Breast epithelium (tissue), 4 donors: ENCODE measurements at regions not wholly inside any gene's neighbourhood (a gene's known extent, or its start where the extent isn't known, plus 50 kb on each side); places are given as distances from the start of the nearest gene placed in this dataset.
"Not testable (repeated sequence)": the region's sequence is repeated elsewhere in the genome, so short reads cannot be mapped to it uniquely, and the experiment has no call there.

Experiments
- DNase-seq, 2 donors: peaks; one replicate each; pipeline ENCODE4 v3.0.0-alpha.2; 2019; ENCODE audit warnings: low spot score in 2 of 2
- H3K27ac ChIP-seq, 2 donors: fragments of 200-600 bp; sonication (generic) in 1 of 2; one replicate each; pipeline ENCODE4 v1.5.1; 2016 to 2019; ENCODE audit warnings: mild to moderate bottlenecking in 1 of 2
- H3K27me3 ChIP-seq, 2 donors: fragments of 200-600 bp; sonication (generic) in 1 of 2; one replicate each; pipeline versions ENCODE4 v1.5.1 to v1.6.0; 2017 to 2019; ENCODE audit warnings: control low read depth in 1 of 2, mild to moderate bottlenecking in 1 of 2
- H3K36me3 ChIP-seq: fragments of 200-600 bp; one replicate; pipeline ENCODE4 v1.5.1; 2019
- H3K4me1 ChIP-seq, 2 donors: fragments of 200-600 bp; sonication (generic); one replicate each; pipeline ENCODE4 v1.5.1; 2016 to 2019; ENCODE audit warnings: control low read depth in 1 of 2
- H3K4me3 ChIP-seq, 3 donors: fragments of 200-600 bp; sonication (generic); 1 replicate in 2 of 3; 2 replicates in 1 of 3; pipeline ENCODE4 v1.5.1; 2016 to 2019; ENCODE audit warnings: mild to moderate bottlenecking in 3 of 3, moderate library complexity in 2 of 3
- H3K9me3 ChIP-seq, 2 donors: fragments of 200-600 bp; sonication (generic) in 1 of 2; one replicate each; pipeline ENCODE4 v1.5.1; 2016 to 2019; ENCODE audit warnings: control low read depth in 1 of 2
- POLR2A ChIP-seq: fragments of 450-650 bp; IDR thresholded peaks from one replicate; pipeline ENCODE4 v1.6.1; 2016; ENCODE audit warnings: antibody characterized with exemption, mild to moderate bottlenecking, moderate library complexity
- POLR2AphosphoS5 ChIP-seq, 3 donors: sonication (generic); formaldehyde crosslinking; IDR thresholded peaks; one replicate each; pipeline ENCODE4 v1.6.1; 2017; ENCODE audit warnings: antibody characterized with exemption in 3 of 3
- intact Hi-C: fragments of 100-400 bp; cut with DNase I; formaldehyde crosslinking; loops from one replicate; pipeline ENCODE4 v1.15.1; 2023; ENCODE audit warnings: low total_unique reads
- TF ChIP-seq, protein P1 (sequence below), 3 donors: fragments of 450-650 bp; IDR thresholded peaks; one replicate each; pipeline ENCODE4 v1.5.1; 2016 to 2017; ENCODE audit warnings: antibody characterized with exemption in 3 of 3, mild to moderate bottlenecking in 3 of 3, moderate library complexity in 3 of 3

DNA sequence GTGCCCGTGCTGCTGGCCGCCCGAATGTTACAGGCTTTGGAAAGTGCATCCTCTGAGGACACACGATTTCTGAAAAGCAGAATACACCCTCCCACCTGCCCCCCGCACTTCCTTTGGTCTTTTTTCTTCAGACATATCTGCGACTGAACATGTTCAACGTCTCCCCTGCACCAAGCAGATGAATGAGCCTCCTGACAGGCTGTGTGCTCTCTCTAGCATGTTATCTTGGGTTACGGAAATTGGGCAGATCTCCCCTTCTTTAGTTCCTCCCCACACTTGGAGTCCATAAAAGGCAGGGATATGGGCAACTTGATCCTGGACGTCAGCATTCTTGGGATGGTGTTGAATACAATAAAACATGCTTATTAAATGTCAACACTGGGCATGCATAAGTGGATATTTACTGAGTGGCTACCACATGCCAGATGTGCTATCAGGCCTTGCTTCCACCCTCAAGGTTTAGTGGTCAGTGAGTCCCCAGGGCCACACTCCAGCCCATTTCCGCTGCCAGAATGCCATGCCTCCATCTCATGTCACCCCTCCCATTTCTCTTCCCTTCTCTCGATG, 130.4 kb downstream of the TRIM43 start:
- no peaks in the 10 kb centered on the region for H3K27me3 ChIP-seq
- H3K4me1 ChIP-seq: no peaks in the 10 kb centered on the region
- no peaks in the 10 kb centered on the region for H3K36me3 ChIP-seq
- no peaks in the 10 kb centered on the region for H3K9me3 ChIP-seq
- no peak for DNase-seq
- H3K27ac ChIP-seq: no peak overlapping the region
- TF ChIP-seq POLR2AphosphoS5 (IDR thresholded peaks at IDR 0.05) (no peak), POLR2A (no peak)
- TF ChIP-seq, protein P1, sequence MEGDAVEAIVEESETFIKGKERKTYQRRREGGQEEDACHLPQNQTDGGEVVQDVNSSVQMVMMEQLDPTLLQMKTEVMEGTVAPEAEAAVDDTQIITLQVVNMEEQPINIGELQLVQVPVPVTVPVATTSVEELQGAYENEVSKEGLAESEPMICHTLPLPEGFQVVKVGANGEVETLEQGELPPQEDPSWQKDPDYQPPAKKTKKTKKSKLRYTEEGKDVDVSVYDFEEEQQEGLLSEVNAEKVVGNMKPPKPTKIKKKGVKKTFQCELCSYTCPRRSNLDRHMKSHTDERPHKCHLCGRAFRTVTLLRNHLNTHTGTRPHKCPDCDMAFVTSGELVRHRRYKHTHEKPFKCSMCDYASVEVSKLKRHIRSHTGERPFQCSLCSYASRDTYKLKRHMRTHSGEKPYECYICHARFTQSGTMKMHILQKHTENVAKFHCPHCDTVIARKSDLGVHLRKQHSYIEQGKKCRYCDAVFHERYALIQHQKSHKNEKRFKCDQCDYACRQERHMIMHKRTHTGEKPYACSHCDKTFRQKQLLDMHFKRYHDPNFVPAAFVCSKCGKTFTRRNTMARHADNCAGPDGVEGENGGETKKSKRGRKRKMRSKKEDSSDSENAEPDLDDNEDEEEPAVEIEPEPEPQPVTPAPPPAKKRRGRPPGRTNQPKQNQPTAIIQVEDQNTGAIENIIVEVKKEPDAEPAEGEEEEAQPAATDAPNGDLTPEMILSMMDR (IDR thresholded peaks at IDR 0.05): no peak
- no peak overlapping the region for H3K4me3 ChIP-seq
- intact Hi-C loops: no loop called here

DNA sequence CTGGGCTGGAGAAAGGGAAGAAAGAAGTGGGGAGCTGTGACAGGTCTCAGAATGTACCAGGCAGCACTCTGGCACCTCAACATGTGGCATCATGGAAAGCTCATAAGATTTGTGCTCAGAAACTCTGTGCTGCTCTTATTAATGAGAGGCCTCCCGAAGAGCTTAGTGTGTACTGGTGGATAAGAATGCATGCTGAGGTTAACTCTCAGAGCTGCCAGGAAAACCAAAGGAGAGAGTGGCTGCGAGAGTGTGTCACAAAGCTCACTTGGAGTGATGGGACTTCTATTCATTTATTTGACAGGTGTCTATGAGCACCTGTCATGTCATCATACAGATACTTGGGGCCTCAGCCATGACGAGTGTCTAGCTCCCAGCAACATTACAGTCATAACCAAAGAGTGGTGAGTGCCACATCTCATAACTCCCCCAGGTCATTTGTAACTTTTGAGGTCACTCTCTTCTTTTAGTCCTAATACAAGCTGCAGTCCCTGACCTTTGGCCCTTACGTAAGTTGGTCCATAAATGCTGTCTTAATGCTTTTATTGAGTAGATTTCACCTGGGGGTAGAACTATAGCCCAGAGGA, 131.9 kb downstream of the TRIM43 start:
- intact Hi-C loops, H3K27me3 ChIP-seq, H3K9me3 ChIP-seq, H3K4me3 ChIP-seq, H3K36me3 ChIP-seq, H3K4me1 ChIP-seq, H3K27ac ChIP-seq, DNase-seq: not testable (repeated sequence)

DNA sequence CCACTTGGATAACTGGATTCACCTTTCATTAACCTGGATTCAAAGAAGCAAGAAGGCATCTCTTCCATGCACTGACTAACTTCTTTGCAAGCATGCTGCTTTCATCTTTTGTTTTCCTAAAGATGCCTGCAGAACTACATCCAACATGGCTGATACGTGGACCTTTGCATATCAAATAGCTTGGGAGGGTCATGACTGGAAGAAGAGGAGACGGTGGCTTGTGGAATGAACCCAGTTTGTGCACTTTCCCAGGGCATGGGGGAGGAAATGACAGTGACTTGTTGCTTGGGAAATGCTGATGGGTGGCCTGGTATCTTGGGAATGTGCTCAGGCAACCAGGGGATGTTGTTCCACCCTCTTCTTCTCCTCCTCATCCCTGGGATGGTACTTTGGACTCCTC, 133.4 kb downstream of the TRIM43 start:
- H3K36me3 ChIP-seq, H3K9me3 ChIP-seq, H3K27me3 ChIP-seq, H3K4me3 ChIP-seq, DNase-seq, H3K27ac ChIP-seq, H3K4me1 ChIP-seq, intact Hi-C loops: not testable (repeated sequence)

DNA sequence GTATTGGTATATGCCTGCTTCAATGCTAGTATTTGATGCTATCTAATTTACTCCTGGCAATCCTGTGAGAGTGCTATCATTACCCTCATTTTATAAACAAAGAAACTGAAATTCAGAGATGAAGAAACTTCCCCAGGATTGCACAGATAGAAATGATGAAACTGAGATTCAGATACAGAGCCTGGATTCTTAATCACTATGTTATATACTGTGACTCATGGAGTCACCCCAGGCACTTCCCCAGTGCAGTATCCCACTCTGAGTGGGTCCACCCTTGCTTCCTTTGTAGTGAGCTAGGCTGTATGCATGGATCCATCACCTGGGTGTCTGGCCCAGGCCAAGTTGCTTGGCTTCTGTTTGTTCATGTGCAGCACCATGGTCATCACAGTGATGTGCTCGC, 133.9 kb downstream of the TRIM43 start:
- H3K4me1 ChIP-seq, DNase-seq, H3K27ac ChIP-seq, H3K27me3 ChIP-seq, H3K9me3 ChIP-seq, H3K4me3 ChIP-seq, intact Hi-C loops, H3K36me3 ChIP-seq: not testable (repeated sequence)

DNA sequence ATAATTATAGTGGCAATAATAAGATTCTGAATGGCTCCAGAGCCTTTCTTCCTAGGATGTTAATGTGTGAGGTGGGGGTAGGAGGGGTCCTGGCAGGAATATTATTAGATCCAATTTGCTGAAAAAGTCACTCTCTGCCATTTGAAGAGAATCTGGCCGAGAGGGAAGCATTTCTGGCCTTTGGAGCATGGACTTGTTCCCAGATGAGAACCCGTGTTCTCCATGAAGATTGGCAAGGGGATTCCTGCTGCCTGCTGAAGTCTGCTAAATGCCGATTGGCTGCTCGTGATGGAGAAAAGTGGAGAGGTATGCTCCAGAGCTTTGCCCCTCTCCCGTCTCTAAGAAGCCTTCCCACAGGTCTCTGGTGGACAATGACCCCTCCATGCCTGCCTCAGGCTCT, 135.6 kb downstream of the TRIM43 start:
- H3K27ac ChIP-seq, H3K9me3 ChIP-seq, DNase-seq, intact Hi-C loops, H3K36me3 ChIP-seq, H3K4me3 ChIP-seq, H3K4me1 ChIP-seq, H3K27me3 ChIP-seq: not testable (repeated sequence)

DNA sequence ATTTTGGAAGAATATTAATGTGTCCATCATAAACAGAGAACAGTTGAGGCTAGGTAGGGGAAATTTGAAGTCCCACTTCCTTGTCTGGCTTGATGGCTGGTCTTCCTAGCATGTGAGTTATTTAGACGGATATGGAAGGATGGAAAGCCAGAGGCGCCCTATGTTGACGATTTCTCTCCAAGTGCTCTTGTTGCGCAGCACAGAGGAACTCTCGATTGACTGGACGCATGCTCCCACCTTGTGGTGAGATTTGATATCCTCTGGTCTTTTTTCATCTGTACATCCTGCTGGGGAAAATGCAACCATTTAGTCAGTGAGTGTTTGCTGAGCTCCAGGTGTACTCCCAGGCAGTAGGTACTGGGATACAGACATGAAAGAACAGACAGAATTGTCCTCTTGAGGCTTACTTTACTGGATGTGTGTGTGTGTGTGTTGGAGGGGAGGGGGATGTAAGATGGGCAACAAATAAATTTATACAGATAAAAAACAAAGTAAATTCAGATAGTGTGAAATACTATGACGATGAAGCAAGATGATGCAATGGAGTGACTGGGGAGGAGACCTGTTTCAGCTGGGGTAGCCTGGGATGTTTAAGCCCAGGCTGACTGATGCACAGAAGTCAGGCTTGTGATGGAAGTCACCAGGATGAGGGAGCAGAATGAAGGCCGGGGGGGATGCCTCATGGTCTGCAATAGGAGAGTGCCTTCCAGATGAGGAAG, 137.2 kb downstream of the TRIM43 start:
- no peaks in the 10 kb centered on the region for H3K9me3 ChIP-seq
- H3K27ac ChIP-seq: no peak overlapping the region
- H3K4me1 ChIP-seq: no peaks in the 10 kb centered on the region
- intact Hi-C loops: no loop called here
- peak; percentile 65 to 72 for DNase-seq
- H3K27me3 ChIP-seq: no peaks in the 10 kb centered on the region
- no peak overlapping the region for H3K4me3 ChIP-seq
- no peaks in the 10 kb centered on the region for H3K36me3 ChIP-seq
- TF ChIP-seq, protein P1 (IDR thresholded peaks at IDR 0.05): peak; percentile 80 to 91 (median 85)
- TF ChIP-seq POLR2A: no peak
- TF ChIP-seq POLR2AphosphoS5 (IDR thresholded peaks at IDR 0.05): peak in 1 of 3 donors; percentile 40

DNA sequence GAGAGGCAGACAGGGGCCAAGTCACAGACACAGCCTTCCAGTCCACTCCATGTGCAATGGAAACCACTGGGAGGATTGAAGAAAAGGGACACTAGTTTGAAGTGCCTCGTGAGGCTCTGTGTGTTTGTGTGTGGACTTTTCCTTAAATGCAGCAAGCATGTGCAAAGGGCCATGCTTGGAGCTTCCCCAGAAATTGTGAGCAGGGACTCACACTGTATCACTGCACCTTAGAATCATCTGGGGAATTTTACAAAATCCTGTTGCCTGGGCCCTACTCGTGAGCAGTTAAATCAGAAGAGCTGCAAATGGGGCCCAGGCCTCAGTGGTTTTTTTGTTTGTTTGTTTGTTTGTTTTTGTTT, 137.8 kb downstream of the TRIM43 start:
- no peak for TF ChIP-seq POLR2AphosphoS5 (IDR thresholded peaks at IDR 0.05)
- TF ChIP-seq, protein P1 (IDR thresholded peaks at IDR 0.05): no peak
- TF ChIP-seq POLR2A: no peak
- no peak for DNase-seq
- no peak overlapping the region for H3K27ac ChIP-seq
- H3K9me3 ChIP-seq: no peaks in the 10 kb centered on the region
- no peak overlapping the region for H3K4me3 ChIP-seq
- no peaks in the 10 kb centered on the region for H3K4me1 ChIP-seq
- no peaks in the 10 kb centered on the region for H3K27me3 ChIP-seq
- intact Hi-C loops: no loop called here
- H3K36me3 ChIP-seq: no peaks in the 10 kb centered on the region
